Mesodermal cell (in vitro differentiated cells): ENCODE measurements at regions not wholly inside any gene's neighbourhood (a gene's known extent, or its start where the extent isn't known, plus 50 kb on each side); places are given as distances from the start of the nearest gene placed in this dataset.

ENCODE experiments used
- H3K27ac ChIP-seq: 2 replicates; pipeline ENCODE4 v1.7.0; 2013; ENCODE audit warnings: mild to moderate bottlenecking, low read depth, low read length, moderate library complexity; ENCODE audit not compliant: severe bottlenecking
- H3K36me3 ChIP-seq: 2 replicates; pipeline ENCODE4 v1.7.1; 2013; ENCODE audit warnings: mild to moderate bottlenecking, low read length, moderate library complexity; ENCODE audit not compliant: control insufficient read depth, insufficient read depth
- H3K4me1 ChIP-seq: one replicate; pipeline ENCODE4 v1.7.1; 2013; ENCODE audit warnings: mild to moderate bottlenecking, low read length; ENCODE audit not compliant: insufficient read depth, control insufficient read depth, poor library complexity, severe bottlenecking
- H3K4me3 ChIP-seq: 2 replicates; pipeline ENCODE4 v1.7.0; 2013; ENCODE audit warnings: low read length, control low read depth, mild to moderate bottlenecking; ENCODE audit not compliant: insufficient read depth, poor library complexity, severe bottlenecking; ENCODE audit errors: extremely low read depth
- H3K9me3 ChIP-seq: 2 replicates; pipeline ENCODE4 v1.7.1; 2013; ENCODE audit warnings: mild to moderate bottlenecking, low read length, moderate library complexity; ENCODE audit not compliant: control insufficient read depth
- WGBS, 2 experiments: methylation state at CpG; one replicate each; pipeline ENCODE4 v1.1.5; 2013; ENCODE audit warnings: missing lambda C conversion rate in 2 of 2; ENCODE audit not compliant: insufficient coverage in 2 of 2; 5-methylcytosine and 5-hydroxymethylcytosine counted together

- WGBS, 2 experiments: no CpG with 5 or more reads among the region's 4 CpGs
- Histone ChIP-seq H3K4me1 (peaks cover 3% of the 10 kb centered on the region), H3K4me3 (no peak overlapping the region), H3K27ac (no peak overlapping the region), H3K9me3 (no peaks in the 10 kb centered on the region), H3K36me3 (no peaks in the 10 kb centered on the region)
These were observed 139.5 kb upstream of the CDH4 start for GRCh38 chr20:61112515-61112914.

GRCh38 chr20:61113731-61114130 lies 138.3 kb upstream of the CDH4 start:
- WGBS, 2 experiments: 91 to 98% methylated on average over 8 of the region's 8 CpGs
- H3K4me1 ChIP-seq: peaks cover 9% of the 10 kb centered on the region
- no peak overlapping the region for H3K27ac ChIP-seq
- H3K4me3 ChIP-seq: no peak overlapping the region
- H3K9me3 ChIP-seq: no peaks in the 10 kb centered on the region
- H3K36me3 ChIP-seq: no peaks in the 10 kb centered on the region

GRCh38 chr20:61114493-61115175 lies 137.4 kb upstream of the CDH4 start:
- Histone ChIP-seq H3K4me1 (peaks cover 9% of the 10 kb centered on the region), H3K36me3 (no peaks in the 10 kb centered on the region), H3K4me3 (no peak overlapping the region), H3K27ac (no peak overlapping the region), H3K9me3 (no peaks in the 10 kb centered on the region)
- 93 to 100% methylated on average over 2 to 12 of the region's 18 CpGs for WGBS, 2 experiments

GRCh38 chr20:61115364-61116065 lies 136.5 kb upstream of the CDH4 start:
- no peaks in the 10 kb centered on the region for H3K36me3 ChIP-seq
- H3K4me1 ChIP-seq: peaks cover 9% of the 10 kb centered on the region
- 52 to 72% methylated on average over 4 to 6 of the region's 8 CpGs for WGBS, 2 experiments
- H3K4me3 ChIP-seq: no peak overlapping the region
- H3K9me3 ChIP-seq: no peaks in the 10 kb centered on the region
- no peak overlapping the region for H3K27ac ChIP-seq

- WGBS, 2 experiments: 82 to 90% methylated on average over 3 to 5 of the region's 5 CpGs
- H3K4me3 ChIP-seq: no peak overlapping the region
- no peaks in the 10 kb centered on the region for H3K36me3 ChIP-seq
- H3K4me1 ChIP-seq: peaks cover 9% of the 10 kb centered on the region
- no peaks in the 10 kb centered on the region for H3K9me3 ChIP-seq
- H3K27ac ChIP-seq: no peak overlapping the region
These were observed 134.3 kb upstream of the CDH4 start for GRCh38 chr20:61117725-61118124.

GRCh38 chr20:61118429-61119224 lies 133.4 kb upstream of the CDH4 start:
- 92 to 95% methylated on average over 9 to 13 of the region's 14 CpGs for WGBS, 2 experiments
- H3K9me3 ChIP-seq: no peaks in the 10 kb centered on the region
- no peak overlapping the region for H3K4me3 ChIP-seq
- H3K36me3 ChIP-seq: no peaks in the 10 kb centered on the region
- H3K27ac ChIP-seq: no peak overlapping the region
- peaks cover 9% of the 10 kb centered on the region for H3K4me1 ChIP-seq

- Histone ChIP-seq H3K27ac (no peak overlapping the region), H3K9me3 (no peaks in the 10 kb centered on the region), H3K4me1 (peaks cover 9% of the 10 kb centered on the region), H3K4me3 (no peak overlapping the region), H3K36me3 (no peaks in the 10 kb centered on the region)
- 83 to 97% methylated on average over 4 to 10 of the region's 10 CpGs for WGBS, 2 experiments
These were observed 132.8 kb upstream of the CDH4 start for GRCh38 chr20:61119273-61119672.

- Histone ChIP-seq H3K36me3 (no peaks in the 10 kb centered on the region), H3K9me3 (no peaks in the 10 kb centered on the region), H3K4me1 (peaks cover 9% of the 10 kb centered on the region), H3K4me3 (no peak overlapping the region), H3K27ac (no peak overlapping the region)
- WGBS, 2 experiments: 81 to 94% methylated on average over 5 to 6 of the region's 12 CpGs
These were observed 132.2 kb upstream of the CDH4 start for GRCh38 chr20:61119794-61120410.

- WGBS, 2 experiments: 48 to 61% methylated on average over 14 of the region's 17 CpGs
- Histone ChIP-seq H3K36me3 (no peaks in the 10 kb centered on the region), H3K27ac (no peak overlapping the region), H3K4me3 (no peak overlapping the region), H3K4me1 (peaks cover 9% of the 10 kb centered on the region), H3K9me3 (no peaks in the 10 kb centered on the region)
These were observed 131.2 kb upstream of the CDH4 start for GRCh38 chr20:61120595-61121515.

GRCh38 chr20:61121661-61122060 lies 130.4 kb upstream of the CDH4 start:
- Histone ChIP-seq H3K36me3 (no peaks in the 10 kb centered on the region), H3K27ac (no peak overlapping the region), H3K4me1 (peaks cover 9% of the 10 kb centered on the region), H3K9me3 (no peaks in the 10 kb centered on the region), H3K4me3 (no peak overlapping the region)
- 80 to 85% methylated on average over 7 to 8 of the region's 8 CpGs for WGBS, 2 experiments
